ENCODE measurements at regions not wholly inside any gene's neighbourhood (a gene's known extent, or its start where the extent isn't known, plus 50 kb on each side); places are given as distances from the start of the nearest gene placed in this dataset.

DNA sequence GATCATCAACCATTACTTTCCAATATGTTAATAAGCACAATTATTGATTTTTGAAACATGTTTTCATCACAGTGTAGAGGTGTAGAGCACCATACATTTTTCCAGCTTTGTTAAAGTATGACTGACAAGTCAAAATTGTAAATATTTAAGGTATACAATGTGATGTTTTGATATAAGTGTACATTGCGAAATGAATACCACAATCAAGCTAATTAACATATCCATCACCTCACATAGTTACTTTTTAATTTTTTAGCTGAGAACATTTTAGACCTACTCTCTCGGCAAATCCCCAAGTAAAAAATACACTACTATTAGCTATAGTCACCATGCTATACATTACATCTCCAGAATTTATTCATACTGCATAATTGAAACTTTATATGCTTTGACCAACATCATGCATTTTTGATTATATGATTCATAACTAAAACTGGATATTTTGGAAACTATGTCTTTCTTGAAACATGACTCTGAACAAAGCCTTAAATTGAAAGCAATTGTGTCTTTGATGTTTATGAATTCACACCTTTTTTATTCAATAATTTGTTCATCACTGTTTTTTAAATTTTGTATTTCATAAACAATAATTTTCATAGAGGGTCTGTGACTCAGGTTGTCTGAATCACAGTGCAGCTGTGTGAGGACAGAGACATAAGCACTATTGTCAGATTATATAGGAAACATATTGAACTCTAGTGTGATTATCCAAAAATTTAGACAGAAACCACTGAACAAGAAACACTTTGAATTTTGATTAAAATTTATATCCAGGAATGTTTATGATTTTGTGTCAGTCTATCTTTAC lies 486.1 kb downstream of the SEMA3D start:
- TF ChIP-seq, protein P1, sequence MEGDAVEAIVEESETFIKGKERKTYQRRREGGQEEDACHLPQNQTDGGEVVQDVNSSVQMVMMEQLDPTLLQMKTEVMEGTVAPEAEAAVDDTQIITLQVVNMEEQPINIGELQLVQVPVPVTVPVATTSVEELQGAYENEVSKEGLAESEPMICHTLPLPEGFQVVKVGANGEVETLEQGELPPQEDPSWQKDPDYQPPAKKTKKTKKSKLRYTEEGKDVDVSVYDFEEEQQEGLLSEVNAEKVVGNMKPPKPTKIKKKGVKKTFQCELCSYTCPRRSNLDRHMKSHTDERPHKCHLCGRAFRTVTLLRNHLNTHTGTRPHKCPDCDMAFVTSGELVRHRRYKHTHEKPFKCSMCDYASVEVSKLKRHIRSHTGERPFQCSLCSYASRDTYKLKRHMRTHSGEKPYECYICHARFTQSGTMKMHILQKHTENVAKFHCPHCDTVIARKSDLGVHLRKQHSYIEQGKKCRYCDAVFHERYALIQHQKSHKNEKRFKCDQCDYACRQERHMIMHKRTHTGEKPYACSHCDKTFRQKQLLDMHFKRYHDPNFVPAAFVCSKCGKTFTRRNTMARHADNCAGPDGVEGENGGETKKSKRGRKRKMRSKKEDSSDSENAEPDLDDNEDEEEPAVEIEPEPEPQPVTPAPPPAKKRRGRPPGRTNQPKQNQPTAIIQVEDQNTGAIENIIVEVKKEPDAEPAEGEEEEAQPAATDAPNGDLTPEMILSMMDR (IDR thresholded peaks at IDR 0.05) = no peak
- TF ChIP-seq POLR2AphosphoS5 (IDR thresholded peaks at IDR 0.05) = no peak
